Left ventricle myocardium superior (tissue), 1 donor: ENCODE measurements at regions not wholly inside any gene's neighbourhood (a gene's known extent, or its start where the extent isn't known, plus 50 kb on each side); places are given as distances from the start of the nearest gene placed in this dataset.
"Not testable (repeated sequence)": the region's sequence is repeated elsewhere in the genome, so short reads cannot be mapped to it uniquely, and the experiment has no call there.

Experiments
- ATAC-seq: fragments of 200-7000 bp; cut with Tn5 transposase; one replicate; pipeline ENCODE4 v1.9.1; 2020; ENCODE audit warnings: mild to moderate bottlenecking, moderate library complexity
- DNase-seq: peaks from one replicate; pipeline ENCODE4 v3.0.0-alpha.2; 2020
- intact Hi-C: fragments of 100-400 bp; cut with micrococcal nuclease; formaldehyde crosslinking; loops from one replicate; pipeline ENCODE4 v1.11.0; 2022
- donor health status: DM: no; HTN: yes; CAD: no; lungs with severe emphysema.

DNA sequence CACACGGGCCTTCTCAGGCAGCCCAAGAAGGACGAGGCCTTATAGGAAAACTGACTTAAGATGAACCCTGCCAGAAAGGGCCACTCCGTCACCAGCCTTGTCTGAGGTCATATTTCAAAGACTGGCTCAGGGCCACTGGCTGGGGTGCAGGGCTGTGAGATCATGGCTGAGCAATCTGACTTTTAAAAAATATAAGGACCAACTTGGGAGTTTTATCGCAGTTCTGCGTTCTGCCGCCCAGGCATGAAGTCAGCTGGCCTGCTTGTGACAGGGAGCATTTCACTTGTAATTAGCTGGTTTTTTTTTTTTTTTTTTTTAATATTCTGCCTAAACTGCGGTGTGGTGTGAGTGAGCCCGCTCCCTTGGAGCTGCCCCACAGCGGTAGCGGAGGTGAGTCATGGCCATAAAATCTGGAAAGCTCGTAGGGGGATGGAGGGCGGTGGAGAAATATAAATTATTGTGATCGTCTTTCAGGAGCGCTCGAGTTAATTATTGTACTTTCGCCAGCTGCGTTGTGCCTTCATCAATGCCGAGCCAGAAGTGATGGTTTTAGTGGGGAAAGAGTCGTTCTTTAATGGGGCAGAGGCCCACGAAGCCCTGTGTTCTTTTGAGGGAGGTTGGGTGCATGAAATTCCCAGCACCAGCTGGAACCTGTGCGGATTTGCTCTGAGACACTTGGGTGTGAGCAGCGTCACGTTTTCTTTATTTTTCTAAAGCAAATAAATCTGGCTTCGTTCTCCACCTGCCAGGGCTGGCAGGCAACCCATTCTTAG lies 231.9 kb downstream of the C12orf75 start:
- intact Hi-C loops = no loop called here
- peak; percentile 85 for ATAC-seq
- peak; percentile 53 for DNase-seq

DNA sequence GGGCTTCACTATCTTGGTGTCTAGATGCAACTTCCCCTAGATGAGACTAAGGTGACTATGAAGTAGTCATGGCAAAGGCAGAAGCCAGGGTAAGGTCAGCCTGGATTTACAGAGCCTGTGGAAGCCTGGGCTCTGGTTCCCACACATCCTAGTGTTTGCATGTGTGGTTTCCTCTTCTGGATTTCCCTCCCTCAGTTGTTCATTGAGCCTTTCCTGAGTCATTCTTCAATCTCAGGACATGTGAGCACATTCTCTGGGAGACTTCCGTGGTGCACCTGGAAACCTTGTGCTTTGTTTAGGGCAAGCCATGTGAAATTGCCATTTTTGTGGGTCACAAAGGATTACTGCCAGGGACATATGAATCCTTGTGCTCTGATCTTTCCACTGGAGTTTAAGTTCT lies 236.6 kb downstream of the C12orf75 start:
- ATAC-seq (no peak), DNase-seq (no peak)
- intact Hi-C loops = no loop called here

DNA sequence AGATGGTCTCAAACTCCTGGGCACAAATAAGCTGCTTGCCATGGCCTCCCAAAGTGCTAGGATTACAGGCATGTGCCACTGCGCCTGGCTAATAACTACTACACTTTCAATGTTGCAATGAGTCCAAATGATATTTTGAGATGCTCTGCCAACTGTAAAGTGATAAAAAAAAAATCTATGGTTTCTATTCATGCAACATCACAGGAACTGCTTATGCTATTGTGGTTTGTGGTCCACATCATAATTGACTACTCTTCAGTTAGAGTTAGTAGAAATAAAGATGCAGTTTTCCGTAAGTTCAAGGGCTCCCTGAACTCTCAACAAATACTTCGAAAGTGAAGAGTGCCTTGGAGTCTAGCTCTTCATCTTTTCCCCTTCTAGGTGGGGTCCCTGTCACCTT lies 239.4 kb downstream of the C12orf75 start:
- ATAC-seq (peak; percentile 18), DNase-seq (no peak)
- intact Hi-C loops = no loop called here

DNA sequence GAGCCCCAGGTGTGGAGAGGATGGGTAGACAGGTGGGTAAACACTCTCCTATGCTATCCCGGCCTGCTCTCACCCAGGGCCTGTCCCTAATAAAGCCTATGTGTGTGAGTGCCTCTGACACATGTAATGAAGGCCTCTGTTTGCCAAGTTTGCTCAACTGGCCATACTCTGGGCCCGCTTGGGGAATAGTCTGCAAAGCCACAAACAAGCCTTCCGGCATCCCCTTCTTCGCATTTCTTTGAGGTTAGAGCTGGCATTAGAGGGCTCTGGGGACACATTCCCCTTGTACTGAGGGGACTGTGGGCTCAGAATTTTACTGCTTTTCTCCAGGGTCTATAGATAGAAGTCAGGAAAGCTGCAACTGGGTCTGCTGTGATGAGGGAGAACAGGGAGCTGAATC lies 240.5 kb downstream of the C12orf75 start:
- intact Hi-C loops = no loop called here
- DNase-seq (no peak), ATAC-seq (no peak)

DNA sequence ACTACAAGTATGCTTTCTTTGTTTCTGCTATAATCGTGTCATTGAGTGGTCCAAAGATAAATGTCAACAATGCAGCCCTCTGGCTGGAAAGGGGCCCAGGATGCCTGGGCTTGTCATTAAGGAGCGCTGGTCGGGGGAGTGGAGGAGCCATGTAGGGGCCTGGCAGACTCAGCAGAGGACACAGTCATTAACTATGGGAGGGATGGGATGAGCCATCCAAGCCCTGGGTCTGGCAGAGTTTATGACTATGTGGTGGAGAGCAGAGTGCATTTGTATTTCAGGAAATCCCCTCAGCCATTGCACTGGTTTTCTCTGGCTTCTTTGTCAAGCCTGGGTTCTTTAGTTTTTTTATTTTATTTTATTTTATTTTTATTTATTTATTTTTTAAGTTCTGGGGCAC lies 243.1 kb downstream of the C12orf75 start:
- intact Hi-C loops = no loop called here
- DNase-seq (no peak), ATAC-seq (no peak)

DNA sequence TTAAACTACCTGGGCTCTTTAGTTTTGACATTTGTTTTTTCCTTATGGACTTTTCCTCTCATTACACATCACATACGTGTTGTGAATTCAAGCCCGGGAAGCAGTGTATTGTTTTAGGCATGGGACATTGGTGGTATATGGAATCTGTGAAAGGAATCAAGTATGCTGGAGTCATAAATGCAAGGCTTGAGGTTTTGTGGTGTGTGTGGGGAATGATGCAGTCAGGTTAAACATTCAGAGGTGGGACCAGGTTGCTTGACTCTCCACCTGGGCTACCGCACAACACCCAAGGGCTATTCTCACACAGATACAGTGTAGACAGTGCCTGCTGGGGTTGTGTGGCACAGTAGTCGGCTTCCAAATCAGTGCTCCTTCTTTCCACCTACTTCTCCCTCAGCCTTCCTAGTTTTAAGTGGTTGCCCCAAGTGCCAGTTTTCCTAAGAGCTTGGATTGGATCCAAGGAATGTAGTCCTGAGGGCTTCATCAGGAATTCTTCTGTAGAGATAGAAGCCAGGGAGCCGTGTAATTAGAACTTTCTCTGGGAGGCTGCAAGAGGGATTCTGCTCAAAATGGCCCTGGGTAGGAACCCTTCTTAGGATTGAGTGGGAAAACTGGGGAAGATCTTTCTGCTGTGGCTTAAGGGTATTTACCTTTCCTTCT lies 243.7 kb downstream of the C12orf75 start:
- ATAC-seq (peak; percentile 26), DNase-seq (no peak)
- intact Hi-C loops = no loop called here

DNA sequence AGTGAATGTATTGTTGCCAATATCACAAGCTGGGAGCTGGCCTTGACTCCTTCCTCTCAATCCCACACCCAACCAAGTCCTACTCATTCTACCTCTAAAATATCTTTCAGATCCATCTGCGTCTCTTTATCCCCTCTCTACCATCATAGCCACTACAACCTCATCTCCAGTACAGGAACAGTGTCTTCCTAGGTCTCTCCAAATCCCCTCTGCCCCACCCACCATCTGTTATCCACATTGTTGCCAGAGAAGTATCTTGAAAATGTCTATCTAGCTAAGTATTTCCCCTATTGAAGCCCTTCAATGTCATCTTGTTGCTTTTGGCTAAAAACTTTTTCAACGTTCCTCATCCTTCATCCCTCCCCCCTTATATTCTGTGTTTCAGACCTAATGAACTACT lies 244.7 kb downstream of the C12orf75 start:
- DNase-seq (no peak), ATAC-seq (no peak)
- intact Hi-C loops = no loop called here

DNA sequence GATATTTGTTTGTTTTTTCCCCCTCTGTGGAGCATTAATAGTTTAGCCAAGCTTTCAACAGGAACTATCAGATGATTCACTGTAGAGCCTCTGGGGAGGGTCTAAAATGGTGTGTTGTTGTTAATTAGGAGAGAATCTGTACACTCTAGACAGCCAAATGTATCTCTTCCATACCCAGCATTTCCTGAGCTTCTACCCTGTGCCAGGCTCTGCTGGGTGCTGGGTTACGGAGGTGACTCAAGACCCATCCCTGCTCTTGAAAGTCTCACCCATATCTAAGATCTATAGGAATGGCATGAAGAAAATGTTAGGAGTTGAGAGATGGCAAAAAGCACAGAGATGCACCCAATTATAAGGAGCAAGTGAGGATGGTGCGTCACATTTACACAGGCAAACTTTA lies 245.8 kb downstream of the C12orf75 start:
- ATAC-seq = no peak
- intact Hi-C loops = no loop called here

DNA sequence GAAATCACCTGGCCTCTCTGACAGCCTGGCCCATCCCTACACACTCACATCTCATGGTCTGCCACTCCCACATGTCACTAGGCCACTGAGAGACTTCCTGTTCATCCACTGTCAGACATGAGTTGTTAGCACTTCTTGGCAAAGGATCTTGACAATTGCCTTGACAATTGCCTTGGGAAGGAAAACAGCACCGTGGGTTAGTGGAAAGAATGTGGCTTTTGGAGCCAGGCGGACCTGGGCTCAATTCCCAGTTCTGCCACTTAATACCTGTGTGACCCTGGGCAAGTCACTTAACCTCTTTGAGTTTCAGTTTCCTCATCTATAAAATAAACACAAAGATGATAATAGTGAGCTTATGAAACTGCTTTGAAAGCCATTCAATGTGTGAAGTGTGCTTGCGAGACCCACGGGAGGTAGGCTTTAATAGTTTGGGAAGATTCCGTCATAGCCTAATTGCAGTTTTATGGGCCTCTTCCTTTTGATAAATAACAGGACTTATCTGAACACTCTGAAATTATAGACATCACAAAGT lies 250.4 kb downstream of the C12orf75 start:
- ATAC-seq = peak; percentile 30
- no peak for DNase-seq
- intact Hi-C loops = no loop called here

More for the DNA sequence above, 245.8 kb downstream of the C12orf75 start:
- no peak for DNase-seq

DNA sequence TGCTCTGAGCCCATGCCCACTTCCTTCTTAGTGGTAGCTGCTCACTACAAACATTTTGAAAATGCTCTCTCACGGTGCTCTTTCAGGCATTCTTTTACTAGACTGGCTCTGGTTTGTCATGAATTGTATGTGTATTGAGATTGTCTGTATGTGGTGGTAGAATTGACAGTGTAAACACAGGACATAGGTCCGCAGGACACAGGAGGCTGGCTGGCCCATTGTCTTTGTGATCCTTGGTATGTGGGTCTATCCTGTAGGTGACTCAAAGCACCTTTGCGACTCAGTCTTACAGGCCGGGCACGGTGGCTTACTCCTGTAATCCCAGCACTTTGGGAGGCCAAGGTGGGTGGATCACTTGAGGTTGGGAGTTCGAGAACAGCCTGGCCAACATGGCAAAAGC lies 250.9 kb downstream of the C12orf75 start:
- intact Hi-C loops = no loop called here
- DNase-seq = no peak
- ATAC-seq = no peak

DNA sequence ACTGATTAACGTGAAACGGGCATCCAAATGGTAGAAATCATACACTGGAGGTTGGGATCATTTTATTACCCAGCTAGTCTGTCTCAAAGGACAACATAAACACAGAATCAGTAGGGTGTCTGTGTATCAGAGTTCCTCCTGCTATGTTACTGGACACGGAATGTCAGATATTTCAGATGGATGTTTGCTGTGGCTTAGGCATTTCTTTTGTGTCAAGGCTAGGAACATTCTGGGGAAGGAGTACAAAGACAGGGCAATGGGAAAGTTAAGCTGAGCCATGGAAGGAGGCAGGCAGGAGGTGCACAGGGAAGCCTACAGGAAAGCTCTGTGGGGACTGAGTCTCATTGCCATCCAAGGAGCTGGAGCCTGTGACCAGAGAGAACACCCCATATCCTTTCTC lies 254.6 kb downstream of the C12orf75 start:
- no peak for ATAC-seq
- DNase-seq = no peak
- intact Hi-C loops = no loop called here

DNA sequence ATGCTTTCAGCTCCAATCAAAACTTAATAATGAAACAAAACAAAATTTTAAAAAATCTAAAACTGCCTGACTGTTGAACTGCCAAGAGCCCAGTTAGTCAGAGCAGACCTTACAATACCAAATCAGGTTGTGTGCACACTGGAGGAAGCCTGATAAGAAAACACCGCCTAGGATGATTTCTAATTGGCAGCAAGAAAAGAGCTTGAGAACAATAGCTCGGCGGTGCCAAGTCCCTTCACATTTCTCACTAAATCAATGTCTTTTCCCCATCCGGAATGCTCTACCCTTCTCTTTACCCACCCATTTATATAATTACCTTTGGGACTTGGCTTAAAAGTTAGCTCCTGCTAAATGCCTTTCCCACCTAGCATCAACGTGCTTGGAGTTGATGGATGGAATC lies 256.7 kb downstream of the C12orf75 start:
- intact Hi-C loops = no loop called here
- no peak for DNase-seq
- ATAC-seq = peak; percentile 49

DNA sequence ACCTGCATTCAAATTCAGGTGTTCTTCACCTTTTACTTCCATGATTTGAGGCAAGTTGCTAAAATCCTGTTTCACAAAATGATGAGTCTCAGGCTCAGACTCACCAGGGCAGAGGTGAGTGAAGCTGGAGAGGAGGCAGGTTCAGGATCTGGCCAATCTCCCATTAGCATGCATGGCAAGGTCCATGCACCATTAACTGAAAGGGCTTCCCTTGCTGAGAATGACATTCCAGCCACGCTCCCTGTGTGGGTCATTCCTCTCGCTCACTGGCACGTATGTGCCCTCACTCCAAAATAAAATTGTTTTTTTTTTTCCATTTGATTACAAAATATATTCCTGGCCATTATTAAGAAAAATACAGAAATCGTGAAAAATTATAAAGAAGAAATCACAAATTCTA lies 257.6 kb downstream of the C12orf75 start:
- ATAC-seq (no peak), DNase-seq (no peak)
- intact Hi-C loops = no loop called here

DNA sequence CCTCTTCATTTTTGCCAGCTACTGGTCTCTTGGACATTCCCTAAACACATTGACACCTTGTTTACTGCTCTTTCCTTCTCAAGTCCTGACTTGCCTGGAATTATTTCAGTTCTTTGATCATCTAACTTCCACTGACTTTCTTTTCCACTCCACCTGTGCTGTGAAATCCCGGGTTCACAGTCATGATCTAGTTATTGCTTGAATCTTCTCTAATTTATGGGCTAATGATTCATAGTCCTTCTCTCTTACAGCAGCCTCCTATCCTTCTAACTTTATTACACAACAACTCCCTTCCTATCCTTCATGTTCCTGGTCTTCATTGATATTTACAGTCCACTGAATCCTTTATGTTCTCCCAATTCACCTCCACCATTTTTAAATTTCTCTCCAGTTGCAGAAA lies 260.1 kb downstream of the C12orf75 start:
- intact Hi-C loops = no loop called here
- no peak for DNase-seq
- no peak for ATAC-seq

DNA sequence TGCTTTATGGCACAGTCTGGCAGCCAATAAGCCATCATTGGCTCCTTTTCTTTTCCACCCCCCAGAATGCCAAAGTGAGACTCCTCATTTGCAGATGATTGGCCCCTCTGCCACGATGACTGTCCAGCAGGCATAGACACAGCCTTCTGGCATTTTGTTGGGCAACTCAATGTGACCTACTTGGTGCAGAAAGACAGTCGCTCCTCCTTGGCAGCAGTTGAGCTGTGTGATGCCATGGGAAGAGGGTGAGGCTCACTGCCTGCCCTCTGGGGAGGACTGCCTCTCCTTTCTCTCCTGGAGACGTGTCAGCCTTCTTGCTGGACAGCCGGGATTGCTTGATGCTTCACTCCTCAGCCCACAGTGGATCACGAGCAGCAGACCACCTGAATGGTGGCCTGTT lies 264.9 kb downstream of the C12orf75 start:
- no peak for ATAC-seq

DNA sequence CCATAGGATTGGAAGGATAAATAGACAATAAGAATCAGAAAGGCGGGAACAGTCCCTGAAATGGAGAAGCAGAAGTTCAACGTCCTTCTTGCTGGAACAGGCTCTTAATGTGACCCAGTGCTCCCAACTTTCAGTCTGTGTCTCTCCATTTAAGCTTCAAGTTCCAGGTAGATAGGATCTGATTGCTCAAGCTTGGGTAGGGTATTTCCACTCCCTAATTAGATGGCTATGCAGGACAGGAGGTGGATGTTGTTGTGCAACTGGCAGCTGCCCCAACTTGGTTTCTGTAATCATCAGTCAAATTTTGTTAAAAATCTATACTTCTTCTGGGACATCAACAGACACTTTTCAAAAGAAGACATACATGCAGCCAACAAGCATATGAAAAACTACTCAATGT lies 266.2 kb downstream of the C12orf75 start:
- no peak for DNase-seq
- intact Hi-C loops = no loop called here
- ATAC-seq = no peak

More for the DNA sequence above, 264.9 kb downstream of the C12orf75 start:
- DNase-seq = no peak
- intact Hi-C loops = no loop called here

DNA sequence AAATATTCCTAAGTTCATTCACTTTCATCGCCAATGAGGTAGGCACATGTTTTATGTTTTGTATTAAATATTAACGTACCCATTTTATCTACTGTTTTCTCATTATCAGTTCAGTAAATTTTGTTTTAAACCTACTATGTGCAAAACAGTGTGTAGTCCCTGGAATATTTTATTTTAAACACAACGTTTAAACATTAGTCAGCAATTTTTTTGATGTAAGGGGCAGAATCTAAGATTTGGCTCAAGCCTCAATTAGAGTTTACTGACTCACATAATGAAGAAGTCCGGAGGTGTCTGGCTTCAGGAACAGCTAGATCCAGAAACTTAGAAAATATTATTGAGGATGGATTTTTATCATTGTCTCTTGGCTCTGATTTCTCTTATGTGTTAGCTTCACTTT lies 267.5 kb downstream of the C12orf75 start:
- intact Hi-C loops = no loop called here
- ATAC-seq = no peak
- DNase-seq = no peak

DNA sequence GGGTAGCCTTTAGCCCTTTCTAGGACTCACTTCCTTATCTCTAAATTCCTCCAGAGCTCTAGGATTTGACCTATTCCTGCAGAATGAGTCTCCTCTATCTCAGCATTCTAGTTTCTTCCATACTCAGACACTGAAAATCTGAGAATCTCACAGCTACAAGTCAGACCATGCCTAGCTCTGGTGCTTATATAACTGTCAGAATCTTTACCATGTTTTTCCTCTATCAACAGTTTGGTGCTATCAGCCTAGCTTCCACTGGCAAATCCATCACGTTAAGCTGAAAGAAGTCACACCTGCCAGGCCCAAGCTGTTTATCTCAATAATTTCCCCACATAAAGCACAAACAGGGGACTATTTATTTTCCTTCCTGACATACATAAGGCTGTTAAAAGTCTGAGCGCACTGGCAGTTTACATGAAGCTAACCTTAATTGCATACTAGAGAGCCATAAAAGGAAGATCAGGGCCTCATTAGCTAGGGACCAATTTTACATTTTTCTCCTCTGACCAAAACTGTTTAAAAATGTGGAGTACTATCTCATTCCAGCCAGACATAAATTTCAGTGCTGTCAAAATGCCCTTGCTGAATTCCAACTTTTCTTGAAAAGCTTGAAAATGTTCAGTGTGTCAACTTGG lies 270.5 kb downstream of the C12orf75 start:
- ATAC-seq = no peak
- intact Hi-C loops = no loop called here
- DNase-seq = no peak

DNA sequence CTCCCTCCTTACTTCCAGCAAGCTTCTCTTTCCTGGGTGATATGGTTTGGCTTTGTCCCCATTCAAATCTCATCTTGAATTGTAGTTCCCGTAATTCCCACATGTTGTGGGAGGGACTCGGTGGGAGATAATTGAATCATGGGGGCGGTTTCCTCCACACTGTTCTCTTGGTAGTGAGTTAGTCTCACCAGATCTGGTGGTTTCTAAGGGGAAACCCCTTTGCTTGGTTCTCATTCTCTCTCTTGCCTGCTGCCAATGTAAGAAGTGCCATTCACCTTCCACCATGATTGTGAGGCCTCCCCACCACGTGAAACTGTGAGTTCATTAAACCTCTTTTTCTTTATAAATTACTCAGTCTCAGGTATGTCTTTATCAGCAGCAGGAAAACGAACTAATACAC lies 271.8 kb downstream of the C12orf75 start:
- ATAC-seq, DNase-seq, intact Hi-C loops: not testable (repeated sequence)

DNA sequence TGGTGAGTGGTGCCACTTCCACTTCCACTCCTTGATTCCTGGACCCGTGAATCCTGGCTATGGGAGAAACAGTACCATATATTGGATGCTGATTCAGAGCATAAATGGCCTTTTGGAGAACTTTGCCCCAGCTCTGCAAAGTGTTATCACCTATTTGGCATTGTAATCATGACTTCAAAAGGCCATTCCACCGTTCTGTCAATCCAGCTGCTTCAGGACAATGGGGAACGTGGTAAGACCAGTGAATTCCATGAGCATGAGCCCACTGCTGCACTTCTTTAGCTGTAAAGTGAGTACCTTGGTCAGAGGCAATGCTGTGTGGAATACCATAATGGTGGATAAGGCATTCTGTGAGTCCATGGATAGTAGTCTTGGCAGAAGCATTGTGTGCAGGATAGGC lies 273.8 kb downstream of the C12orf75 start:
- ATAC-seq, DNase-seq, intact Hi-C loops: not testable (repeated sequence)
